ENCODE measurements at regions not wholly inside any gene's neighbourhood (a gene's known extent, or its start where the extent isn't known, plus 50 kb on each side); places are given as distances from the start of the nearest gene placed in this dataset.
A peak's percentile ranks its signal among the peaks of the same experiment; 100 is the strongest.
"Not testable (repeated sequence)": the region's sequence is repeated elsewhere in the genome, so short reads cannot be mapped to it uniquely, and the experiment has no call there.

DNA sequence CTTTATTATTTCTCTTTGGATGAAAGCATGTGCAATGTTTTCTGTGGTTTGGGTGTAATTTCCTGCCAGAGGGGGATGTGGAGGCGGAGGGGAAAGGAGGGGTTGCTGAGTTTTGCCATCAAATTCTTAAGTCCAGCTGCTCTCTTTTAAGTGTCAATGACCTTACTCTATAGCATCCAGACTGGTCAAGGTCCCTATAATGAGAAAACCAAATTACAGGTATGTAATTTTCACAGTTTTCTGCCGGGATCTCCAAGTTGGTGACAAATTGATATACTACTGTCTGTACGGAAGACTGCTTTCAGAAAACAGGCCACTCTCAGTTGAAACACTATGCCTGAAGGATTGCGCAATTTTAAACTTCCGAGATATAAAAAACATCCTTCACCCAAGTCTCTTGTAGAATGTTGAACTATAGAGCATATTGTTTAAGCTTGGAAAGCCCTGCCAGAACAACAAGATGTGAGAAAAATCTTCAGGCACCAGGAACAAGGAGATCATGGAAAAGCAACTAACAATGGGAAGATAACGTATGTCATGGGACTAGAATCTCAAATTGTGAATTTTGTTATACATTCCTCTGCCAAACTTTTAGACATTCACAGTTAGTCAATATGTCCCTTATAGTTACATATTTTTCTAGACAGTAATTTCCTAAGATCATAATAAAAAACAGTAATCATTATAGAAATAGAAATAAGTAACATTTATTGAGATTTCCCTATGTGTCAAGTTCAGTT, 300.7 kb upstream of the SATB1 start:
- DNase-seq: peak; percentile 65

DNA sequence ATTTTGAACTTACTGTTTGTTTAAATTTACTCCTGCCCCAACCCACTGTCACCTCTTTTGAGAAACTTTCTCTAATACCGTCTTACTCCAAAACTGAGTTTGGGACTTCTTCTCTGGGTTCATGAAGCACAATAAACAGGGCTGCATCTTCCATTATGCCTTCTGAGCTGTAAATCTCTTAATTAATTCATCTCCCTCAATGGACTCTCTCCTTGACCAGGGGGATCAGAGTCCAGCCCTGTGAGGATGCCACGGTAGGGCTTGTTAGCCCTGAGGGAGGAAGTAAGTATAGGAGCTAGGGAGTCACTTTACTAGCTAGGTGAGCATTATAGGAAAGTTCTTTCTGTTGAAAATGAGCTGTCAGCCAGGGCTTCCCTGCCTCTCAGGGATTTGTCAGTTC, 299.3 kb upstream of the SATB1 start:
- no peak for DNase-seq

DNA sequence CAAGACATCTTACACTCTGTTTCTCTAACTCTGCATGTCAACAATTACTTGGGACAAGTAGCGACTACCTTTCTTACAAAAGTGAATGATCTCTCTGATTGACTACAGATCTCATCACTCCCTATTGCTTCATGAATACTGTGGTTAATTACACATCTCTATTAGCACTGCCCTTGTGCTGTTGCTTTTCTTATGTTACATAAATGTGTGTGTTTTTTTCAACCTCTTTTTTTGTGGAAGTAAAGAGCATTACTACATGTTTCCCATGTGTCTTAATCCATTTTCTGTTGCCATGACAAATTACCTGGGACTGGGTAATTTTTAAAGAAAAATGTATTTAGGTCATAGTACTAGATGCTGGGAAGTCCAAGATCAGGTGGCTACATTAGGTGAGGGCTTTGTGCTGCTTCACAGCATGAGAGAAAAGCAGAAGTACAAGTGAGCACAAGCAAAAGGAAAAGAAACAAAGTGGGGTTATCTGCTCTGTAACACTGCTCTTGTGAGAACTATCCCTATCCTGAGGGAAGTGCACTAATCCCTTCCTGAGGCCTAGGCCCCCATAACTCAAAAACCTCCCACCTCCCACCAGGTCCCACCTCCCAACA, 298.2 kb upstream of the SATB1 start:
- no peak for DNase-seq

DNA sequence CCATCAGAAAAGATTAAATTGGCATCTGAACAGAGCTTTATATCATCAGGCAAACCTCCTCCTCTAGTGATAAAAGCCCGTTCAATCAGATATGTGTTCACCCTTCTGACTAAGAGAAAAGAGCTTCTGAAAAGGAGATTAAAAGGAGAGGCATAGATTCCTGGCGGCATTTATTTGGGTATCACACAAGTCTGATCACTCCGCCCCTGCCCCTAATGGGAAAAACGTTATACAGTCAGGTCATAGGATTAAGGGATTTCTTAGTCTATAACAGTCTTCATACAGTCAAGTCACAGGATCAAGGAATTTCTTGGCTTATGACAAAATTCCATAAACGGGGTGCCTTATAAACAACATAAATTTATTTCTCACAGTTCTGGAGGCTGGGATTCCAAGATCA, 295.4 kb upstream of the SATB1 start:
- no peak for DNase-seq

DNA sequence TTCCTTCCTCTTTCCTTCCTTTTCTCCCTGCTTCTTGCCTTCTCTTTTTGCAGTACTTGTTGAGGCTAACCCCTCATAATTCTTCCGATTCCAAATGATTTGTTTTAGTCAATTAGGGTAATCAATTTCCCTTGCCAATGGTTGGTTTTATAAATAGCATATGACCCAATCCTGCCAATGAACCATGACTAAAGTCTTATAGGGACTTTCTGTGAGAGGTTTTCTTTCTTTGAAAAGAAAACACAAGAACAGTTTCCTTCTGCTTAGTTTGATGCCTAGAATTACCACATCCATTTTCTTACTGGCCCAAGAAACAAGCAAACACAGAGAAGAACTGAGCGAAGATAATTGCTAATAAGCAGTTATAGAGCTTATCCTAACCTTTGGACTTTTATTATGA, 292.5 kb upstream of the SATB1 start:
- no peak for DNase-seq

DNA sequence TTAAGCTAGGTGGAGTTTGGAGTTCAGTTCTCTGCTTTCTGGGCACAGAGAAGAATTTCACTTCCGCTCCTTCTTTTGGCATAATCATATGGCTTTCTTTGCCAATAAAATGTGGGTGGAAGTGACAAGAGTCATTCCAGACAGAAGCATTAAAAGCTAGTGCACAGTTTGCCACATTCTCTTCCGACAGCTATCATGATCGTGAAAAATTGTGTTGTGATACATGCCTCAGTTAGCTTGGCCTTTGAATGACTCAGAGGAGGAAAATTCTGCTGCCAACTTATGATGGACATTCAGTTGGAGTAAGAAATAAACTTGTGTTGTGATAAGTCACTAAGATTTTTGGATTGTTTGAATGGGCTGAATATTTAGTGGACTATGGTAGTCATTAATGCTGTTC, 291.7 kb upstream of the SATB1 start:
- no peak for DNase-seq

DNA sequence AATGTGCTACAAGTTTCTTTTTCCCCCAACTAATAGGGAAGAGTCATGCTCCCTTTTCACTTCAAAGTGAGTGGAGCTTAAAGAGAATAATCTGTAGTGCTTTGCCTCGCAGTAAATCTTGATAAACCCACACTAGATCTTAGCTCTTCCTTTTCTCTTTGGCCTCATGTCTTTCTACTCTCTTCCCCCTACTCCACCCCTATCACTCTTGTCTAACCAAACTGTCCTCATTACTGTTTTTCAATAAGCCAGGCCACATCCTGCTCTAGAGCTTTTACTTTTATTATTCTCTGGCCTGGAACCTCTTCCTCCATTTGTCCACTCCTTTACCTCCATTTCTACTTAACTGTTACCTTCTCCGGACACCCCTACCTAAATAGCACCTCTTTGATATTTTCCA, 291.0 kb upstream of the SATB1 start:
- DNase-seq: no peak

DNA sequence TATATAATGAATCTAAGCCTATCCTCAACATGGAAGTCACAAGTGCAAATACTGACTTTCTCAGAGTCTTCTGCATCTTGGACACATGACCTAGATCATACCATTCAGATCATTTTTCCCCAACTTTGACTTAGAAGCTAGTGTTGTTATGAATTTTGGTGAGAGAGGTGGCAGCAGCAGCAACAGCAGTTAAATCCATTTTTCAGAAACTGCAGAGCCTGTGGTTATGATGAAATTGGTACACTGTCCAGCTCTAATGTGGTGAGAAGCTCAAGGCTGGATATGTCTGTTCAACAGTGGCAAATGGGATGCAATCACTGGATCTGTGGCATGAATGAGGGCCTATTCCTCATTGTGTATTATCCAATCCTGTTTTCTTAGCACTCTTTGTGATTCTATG, 290.1 kb upstream of the SATB1 start:
- no peak for DNase-seq

DNA sequence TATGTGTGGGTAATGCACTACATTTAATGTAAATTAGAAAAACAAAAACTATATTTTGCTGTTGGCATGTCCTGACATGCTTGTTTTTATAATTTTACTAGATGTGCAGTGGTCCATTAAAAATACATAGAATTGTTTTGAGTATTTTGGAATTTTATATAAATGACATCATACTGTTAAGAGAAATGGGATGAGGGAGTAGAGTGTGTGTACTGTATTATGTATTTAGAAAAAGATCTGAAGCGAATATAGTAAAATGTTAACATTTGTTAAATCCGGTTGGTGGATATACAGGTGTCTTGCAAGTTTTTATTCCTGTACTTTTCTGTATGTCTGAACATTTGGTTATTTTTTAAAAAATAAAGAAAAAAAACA, 288.4 kb upstream of the SATB1 start:
- DNase-seq: no peak

DNA sequence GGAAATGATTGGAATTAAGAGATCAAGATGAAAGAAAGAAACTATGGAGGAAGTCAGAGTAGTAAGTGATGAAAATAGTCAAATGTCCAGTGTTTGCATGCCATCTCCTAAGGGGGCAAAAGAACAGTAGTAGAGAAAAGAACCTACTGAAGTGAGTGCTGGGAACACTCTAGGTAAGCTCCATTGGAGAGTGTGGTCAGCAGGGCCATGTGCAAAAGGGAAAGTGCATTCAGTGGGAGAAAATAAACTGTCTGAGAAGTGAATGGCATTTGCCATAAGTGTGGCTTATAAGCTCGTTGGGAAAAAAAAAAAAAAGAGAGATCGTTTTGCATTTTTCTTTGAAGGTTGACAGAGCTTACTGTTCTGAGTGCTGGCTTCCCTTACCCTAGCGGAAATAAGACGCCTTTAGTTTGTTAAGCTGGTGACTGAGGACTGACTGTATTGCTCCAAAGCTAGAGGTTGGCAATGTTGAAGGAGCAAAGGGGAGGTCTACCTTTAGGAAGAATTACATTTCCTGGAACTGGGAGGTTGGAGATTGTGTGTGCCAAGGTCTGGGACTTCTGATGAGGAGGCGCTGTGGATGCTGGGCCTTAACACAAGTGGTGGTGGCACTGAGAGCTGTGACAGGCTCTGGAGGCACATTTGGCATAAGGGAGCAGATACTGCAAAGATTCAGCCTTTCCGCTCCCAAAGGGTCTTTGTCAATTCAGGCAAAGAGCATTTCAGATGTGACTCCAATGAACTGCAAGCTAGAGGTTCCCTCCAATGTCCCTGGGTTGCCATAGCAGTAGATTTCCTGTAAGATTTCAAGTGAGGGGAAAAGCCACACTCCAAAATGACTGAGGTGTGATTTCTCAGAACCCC, 287.8 kb upstream of the SATB1 start:
- peak; percentile 39 for DNase-seq

DNA sequence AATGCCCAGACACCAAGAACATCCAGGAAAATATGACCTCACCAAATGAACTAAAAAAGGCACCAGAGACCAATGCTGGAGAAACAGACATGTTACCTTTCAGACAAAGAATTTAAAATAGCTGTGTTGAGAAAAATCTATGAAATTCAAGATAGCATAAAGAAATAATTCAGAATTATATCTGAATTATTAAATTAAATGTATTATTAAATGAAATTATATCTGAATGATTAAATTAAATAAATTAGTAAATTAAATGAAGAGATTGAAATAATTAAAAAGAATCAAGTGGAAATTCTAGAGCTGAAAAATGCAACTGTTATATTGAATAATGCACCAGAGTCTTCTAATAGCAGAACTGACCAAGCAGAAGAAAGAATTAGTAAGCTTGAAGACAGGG, 279.2 kb upstream of the SATB1 start:
- DNase-seq: no peak

DNA sequence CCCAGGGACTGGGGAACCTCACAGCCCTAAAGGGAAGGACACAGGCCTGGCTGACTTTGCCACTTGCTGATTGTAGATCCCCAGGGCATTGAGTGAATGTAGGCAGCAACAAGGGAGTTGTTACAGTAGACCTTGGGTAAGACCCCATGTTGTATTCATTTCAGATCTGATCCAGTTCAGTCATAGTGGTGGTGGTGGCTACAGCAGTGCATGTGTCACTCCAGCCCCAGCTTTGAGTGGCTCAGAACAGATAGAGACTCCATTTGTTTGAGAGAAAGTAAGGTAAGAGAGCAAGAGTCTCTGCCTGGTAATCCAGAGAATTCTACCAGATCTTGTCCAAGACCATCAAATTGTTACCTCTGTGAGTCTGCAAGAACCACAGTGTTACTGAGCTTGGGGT, 278.7 kb upstream of the SATB1 start:
- DNase-seq: no peak

DNA sequence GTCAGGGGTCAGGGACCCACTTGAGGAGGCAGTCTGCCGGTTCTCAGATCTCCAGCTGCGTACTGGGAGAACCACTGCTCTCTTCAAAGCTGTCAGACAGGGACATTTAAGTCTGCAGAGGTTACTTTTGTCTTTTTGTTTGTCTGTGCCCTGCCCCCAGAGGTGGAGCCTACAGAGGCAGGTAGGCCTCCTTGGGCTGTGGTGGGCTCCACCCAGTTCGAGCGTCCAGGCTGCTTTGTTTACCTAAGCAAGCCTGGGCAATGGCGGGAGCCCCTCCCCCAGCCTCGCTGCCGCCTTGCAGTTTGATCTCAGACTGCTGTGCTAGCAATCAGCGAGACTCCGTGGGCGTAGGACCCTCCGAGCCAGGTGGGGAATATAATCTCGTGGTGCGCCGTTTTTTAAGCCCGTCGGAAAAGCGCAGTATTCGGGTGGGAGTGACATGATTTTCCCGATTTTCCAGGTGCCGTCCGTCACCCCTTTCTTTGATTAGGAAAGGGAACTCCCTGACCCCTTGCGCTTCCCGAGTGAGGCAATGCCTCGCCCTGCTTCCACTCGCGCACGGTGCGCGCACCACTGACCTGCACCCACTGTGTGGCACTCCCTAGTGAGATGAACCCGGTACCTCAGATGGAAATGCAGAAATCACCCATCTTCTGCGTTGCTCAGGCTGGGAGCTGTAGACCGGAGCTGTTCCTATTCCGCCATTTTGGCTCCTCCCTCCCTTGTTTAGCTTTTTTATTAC, 268.6 kb upstream of the SATB1 start:
- DNase-seq: not testable (repeated sequence)

DNA sequence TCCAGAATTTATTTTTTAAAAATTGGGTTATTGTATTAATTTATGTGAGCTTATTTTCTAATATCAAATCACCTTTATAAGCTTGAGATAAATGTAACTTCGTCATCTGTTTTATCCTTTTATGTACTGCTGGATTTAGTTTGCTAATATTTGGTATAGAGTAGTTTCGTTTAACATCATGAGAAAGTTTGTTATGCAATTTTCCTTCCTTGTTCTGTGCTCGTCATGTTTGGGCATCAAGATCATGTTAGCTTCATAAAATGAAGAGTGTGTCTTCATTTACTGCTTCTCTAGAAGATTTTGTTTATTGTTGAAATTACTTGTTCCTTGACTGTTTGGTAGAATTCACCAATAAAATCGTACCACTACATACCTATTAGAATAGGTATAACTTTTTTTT, 262.1 kb upstream of the SATB1 start:
- no peak for DNase-seq

DNA sequence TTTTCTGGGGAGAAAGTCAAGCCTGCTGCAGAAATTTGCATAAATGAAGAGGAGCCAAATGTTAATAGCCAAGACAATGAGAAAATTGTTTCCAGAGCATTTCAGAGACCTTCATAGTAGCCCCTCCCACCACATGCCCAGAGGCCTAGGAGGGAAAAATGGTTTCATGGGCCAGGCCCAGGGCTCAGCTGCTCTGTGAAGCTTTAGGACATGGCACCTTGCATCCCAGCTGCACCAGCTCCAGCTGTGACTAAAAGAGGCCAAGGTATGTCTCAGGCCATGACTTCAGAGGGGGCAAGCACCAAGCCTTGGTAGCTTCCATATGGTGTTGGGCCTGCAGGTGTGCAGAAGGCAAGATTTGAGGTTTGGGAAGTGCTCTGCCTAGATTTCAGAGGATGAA, 258.8 kb upstream of the SATB1 start:
- DNase-seq: no peak

DNA sequence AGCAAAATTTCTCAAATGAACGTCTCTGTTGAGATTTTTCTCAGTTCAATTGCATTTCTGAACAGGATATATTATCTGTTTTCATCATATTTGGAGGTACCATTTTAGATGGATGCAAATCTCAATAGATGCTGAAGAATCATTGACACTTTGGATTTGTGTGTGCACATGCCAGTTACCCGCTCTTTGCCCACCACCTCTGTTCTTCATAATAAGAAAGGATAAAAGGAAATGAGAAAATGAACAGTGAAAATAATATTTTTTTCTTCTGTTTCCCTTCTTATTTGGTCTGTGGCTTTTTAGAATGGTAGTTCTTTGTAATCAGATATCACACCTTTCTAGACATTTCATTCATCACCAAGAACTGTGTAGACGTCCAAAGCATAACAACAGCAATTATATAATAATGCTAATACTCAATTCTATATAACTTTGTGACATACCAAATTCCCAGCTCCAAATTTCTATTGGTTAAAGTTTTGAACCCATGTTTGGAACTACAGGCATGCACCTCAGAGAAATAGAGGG, 256.7 kb upstream of the SATB1 start:
- DNase-seq: no peak

DNA sequence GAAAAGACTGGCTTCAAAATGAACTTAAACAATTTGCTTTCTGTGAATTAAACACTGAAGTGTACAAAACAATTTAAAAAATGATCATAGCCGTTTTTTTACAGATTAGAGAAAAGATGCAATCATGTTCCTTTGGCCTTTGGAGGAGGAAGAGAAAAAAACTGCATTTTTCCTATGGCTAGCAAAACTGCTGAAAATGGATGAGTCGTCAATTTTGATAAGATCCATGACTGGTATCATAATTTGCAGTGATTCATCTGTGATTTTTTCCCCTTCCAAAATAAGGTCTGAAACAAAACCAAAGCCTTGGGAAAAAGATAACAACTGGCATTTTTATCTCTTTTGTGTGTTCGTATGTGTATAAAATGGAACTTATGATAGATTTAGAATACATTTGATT, 255.6 kb upstream of the SATB1 start:
- no peak for DNase-seq

DNA sequence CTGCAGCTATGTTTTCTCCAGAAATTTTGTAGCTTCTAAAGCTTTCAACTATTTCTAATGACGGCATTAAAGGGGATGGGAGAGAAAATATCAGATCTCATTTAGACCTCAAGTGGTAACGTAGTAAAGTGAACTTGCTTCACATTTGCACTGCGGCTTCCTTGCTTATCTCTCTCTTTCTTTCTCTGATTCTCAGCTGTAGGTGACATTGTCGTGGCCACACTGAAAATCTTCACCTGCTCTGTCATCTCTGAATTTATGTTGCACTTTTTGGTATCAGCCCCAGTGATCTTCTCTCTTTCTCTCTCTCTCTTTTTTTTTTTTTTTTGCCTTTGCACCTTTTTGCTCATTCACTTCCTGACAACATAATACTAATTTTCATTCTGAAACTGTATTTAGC, 254.1 kb upstream of the SATB1 start:
- DNase-seq: peak; percentile 64

DNA sequence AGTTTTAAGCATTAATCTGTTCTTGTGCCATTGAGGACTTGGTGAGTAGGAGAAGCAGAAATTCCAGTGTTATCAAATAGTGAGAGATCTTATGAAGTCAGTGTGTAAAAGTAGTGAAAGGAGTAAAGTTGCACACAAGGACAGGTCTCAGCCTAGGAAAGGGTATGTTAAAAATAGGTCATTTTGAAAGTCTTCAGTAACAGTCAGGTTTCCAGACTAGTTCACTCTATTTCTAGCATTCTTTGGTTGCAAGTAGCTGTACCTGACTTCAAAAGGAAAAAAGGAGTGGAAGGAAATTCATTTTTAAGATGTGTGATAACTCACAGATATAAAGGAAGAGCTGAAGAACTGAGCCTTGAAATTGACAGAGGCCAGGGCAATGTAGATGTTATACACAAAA, 250.1 kb upstream of the SATB1 start:
- no peak for DNase-seq

DNA sequence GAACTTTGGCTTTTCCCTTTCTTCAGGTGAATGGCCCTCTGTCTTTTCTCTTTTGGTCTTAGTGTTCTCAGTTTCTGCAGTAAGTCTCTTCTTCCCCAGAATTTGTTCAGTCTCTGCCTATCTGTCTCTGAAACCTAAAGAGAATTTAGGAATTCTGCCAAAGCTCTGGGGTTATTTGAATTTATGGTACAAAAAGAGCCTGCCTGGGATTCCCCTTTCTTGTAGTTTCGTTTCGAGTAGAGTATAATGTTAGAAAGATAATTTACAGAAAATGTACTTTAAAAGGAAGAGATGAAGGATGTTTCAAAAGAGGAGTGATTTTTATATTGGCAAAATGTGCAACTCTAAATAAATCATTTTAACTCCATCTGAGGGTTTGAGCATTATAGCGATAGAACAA, 247.4 kb upstream of the SATB1 start:
- no peak for DNase-seq

DNA sequence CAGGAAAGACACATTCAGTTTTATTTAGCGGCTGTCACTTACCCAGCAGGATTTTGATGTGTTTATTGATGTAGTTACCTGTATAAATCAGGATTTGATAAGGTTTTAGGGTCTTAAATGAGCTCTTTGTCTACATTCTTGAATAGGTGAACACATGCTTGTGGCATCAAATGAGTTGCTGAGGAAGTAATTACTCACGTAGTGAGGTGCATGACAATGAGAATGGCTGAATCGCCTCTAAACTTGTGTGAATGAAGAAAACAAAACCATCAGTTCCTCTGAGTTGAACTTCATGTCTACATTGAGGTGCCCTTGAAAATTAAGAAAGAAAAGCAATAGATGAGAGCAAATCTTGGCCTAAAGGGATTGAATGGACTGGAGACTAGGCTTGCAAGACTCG, 245.6 kb upstream of the SATB1 start:
- DNase-seq: no peak

DNA sequence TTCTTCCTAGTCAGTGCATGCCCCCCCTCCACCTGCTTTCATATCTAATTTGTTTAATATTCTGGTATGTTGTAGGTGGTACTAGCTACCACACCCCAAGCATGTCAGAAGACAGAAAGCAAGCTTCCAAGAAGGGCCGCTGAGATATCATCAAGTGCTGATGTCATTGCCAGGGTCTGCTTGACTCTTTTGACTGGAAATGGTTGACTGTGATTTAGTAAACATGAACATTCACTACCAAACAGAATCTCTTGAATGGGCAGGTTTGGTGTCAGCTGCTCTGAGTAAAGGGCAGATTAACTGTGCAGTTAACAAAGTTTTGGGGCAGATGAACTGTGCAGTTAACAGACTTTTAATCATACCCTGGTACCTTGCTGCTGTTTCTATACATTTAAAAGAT, 244.2 kb upstream of the SATB1 start:
- no peak for DNase-seq

DNA sequence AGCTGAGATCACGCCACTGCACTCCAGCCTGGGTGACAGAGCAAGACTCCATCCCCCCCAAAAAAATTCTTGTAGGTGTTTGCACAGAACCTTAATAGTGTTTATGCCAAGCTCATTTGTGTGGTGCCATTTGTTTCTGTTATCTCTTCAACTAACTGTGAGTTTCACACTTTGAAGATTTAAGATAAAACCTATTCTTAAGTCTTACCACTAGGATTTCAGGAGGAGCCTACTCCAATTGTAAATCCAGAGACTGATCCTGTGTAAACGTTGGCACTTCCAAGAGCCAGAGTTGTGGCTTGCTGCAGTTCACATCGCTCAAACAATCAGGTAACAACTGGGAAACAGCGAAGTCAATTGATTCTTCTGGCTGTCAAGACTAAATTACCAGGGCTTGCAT, 242.4 kb upstream of the SATB1 start:
- DNase-seq: no peak
